GM12874 (cell line): ENCODE measurements at regions not wholly inside any gene's neighbourhood (a gene's known extent, or its start where the extent isn't known, plus 50 kb on each side); places are given as distances from the start of the nearest gene placed in this dataset.

Experiments used
- TF ChIP-seq, protein P1 (sequence below): IDR thresholded peaks from 2 replicates; pipeline ENCODE4 v1.5.1; 2011; ENCODE audit warnings: low read depth, mild to moderate bottlenecking, control low read depth, low read length, moderate library complexity; ENCODE audit not compliant: insufficient read depth

DNA sequence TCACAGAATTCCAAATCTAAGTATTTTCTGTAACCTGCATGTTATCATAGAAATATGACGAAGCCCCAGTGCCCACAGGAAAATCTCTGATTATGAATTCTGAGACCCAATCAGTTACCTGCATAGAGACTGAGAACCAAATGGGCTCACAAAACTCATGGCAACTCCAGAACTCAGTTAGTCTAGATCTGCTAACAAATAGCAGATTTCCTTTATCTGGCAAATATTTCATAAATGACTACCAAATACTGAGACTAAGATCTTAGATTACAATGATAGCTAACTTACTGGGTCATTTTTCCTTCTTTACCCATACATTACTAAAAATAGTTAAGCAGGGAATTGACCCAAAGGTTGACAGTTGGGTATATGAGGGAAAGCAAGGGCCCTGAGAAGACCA, 228.1 kb upstream of the FAT3 start:
- TF ChIP-seq, protein P1, sequence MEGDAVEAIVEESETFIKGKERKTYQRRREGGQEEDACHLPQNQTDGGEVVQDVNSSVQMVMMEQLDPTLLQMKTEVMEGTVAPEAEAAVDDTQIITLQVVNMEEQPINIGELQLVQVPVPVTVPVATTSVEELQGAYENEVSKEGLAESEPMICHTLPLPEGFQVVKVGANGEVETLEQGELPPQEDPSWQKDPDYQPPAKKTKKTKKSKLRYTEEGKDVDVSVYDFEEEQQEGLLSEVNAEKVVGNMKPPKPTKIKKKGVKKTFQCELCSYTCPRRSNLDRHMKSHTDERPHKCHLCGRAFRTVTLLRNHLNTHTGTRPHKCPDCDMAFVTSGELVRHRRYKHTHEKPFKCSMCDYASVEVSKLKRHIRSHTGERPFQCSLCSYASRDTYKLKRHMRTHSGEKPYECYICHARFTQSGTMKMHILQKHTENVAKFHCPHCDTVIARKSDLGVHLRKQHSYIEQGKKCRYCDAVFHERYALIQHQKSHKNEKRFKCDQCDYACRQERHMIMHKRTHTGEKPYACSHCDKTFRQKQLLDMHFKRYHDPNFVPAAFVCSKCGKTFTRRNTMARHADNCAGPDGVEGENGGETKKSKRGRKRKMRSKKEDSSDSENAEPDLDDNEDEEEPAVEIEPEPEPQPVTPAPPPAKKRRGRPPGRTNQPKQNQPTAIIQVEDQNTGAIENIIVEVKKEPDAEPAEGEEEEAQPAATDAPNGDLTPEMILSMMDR: no peak

DNA sequence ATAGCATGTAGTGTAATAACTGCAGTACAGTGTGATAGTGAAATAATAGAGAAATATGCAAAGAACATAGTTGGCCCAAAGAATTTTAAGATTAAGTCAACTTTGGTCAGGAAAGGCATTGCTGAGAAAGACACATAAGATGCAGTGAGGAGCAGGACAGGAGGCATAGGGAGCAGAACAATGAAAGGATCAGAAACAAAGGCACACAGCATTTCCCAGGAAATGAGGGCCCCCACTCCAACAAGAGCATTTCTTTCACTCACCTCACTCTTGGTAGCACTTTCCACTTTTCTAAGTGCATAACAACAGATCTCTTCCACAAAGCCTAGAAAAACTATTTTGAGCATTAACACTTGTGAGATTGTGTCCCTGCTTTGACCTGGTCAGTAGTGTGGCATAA, 238.4 kb upstream of the FAT3 start:
- TF ChIP-seq, protein P1: no peak

DNA sequence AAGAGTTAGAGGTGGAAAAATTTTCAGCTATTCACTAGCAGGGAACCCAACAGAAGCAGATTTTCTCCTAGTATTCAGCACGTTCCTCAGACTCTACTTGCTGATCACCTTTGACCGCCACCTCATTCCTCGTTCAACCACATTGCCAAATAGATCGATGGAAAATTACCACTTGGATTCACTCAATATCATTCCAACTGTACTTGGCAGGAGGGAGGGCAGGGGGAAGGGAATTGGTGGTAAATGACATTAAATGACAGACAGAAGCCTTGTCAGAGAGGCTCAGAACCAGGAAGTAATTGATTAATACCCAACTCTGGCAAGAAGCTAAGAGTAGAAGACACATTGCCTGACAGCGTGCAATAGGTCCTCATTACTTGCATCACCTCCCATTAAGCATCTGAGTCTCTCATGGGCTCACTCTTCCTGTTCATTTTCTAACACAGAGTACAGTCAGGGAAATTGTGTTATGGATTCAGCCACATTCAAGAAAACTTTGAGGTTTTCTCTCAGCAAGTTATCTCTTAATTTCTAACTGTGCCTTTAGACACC, 240.5 kb upstream of the FAT3 start:
- TF ChIP-seq, protein P1: no peak

DNA sequence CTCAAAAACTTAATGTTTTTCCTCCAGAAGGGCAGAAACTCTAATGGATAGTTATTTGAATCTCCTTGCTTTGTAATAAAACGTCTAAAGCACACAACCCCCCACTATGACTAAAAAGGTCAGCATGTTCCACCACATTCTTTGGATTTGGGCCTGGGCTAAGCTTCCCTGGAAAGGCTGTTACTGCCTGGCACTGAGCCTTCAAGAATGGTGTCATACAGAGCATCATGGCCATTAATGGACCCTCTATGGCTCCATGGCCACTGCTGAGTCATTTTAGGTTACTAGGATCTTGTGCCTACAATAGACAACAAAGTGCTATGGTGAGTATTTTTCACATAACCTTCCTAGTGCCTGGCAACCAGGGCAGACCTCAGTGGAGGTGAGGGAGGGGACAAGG, 242.6 kb upstream of the FAT3 start:
- TF ChIP-seq, protein P1: no peak

DNA sequence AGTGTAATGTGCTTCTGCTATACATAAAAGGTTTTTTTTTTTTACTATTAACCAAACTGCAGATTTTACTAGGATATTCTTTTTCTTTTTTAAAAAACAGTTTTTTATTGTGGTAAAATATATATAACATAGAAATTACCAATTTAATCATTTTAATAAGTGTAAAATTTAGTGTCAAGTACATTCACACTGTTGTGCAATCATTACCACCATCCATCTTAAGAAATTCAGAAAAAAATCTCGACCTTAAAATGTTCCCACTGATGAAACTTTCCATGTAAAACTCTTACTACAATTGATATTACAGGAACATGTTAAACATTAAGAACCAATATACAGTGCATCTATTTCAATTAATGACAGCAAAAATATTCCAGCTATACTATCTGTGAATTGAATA, 244.8 kb upstream of the FAT3 start:
- TF ChIP-seq, protein P1: no peak

DNA sequence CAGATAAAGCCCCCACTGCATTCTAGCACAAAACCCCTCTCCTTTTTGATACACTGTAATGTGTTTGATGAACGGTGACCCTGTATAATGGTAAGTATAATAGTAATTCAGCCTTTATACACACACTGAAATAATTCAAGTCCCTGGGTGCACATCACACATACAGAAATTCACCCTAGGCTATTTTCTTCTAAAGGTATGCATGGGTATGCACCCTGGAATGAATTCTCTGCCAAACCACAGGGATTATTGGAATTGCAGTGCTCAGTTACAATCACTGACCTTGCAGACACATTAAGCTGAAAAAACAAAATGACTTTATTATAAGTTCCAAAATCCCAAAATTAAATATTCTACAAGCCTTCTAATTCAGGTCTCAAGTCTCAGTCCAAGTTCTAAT, 245.9 kb upstream of the FAT3 start:
- TF ChIP-seq, protein P1: no peak

DNA sequence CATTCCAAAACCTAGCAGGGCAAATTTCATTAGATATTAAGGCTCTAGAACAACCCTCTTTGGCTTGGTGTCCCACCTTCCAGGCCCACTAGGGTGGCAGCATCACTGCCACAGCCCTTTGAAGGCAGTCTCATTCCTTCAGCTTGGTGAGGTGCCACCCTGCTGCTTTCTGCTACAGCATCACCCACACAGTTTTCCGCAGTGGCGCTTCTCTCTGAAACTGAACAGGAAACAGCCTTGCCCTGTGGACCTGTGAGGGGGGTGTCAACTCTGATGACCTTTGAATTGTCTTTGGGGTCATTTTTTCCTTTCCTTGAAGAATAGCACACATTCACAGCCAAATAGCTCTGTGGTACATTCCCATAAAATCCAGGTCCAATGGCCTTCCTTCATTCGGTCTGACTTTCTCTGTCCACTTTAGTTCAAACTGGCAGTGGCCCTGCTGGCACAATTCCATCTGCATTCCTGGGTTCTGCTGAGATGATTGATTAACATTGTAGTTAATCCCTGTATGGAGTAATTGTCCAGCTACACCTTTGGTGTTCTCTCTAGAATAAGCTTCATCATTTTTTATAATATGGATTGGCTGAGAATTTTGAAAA, 251.9 kb upstream of the FAT3 start:
- TF ChIP-seq, protein P1: no peak
